K562 (cell line): ENCODE measurements at regions not wholly inside any gene's neighbourhood (a gene's known extent, or its start where the extent isn't known, plus 50 kb on each side); places are given as distances from the start of the nearest gene placed in this dataset.

Experiments used
- TARDBP ChIP-seq: fragments of 450-650 bp; IDR thresholded peaks from 2 replicates; pipeline ENCODE4 v1.6.1; 2016
- ZBTB40 ChIP-seq, 2 experiments: fragments of 450-650 bp in 1 of 2; sonication (generic) in 1 of 2; formaldehyde crosslinking in 1 of 2; IDR thresholded peaks; 2 replicates each; pipeline versions ENCODE4 v1.7.1 to v1.9.0; 2016 to 2022; ENCODE audit warnings: inconsistent platforms in 1 of 2, mild to moderate bottlenecking in 1 of 2, missing genetic modification reagents in 1 of 2
- ZNF785 ChIP-seq: fragments of 250-450 bp; sonication (Bioruptor Pico); IDR thresholded peaks from 2 replicates; pipeline ENCODE4 v1.4.0; 2020; ENCODE audit warnings: mild to moderate bottlenecking
- TF ChIP-seq, protein P1 (sequence below), 3 experiments: fragments of 200-800 bp in 1 of 3; fragments of 250-450 bp in 1 of 3; fragments of 450-650 bp in 1 of 3; sonication (Bioruptor Pico) in 1 of 3; sonication (Bioruptor generic) in 1 of 3; formaldehyde crosslinking in 1 of 3; IDR thresholded peaks; 2 replicates each; pipeline versions ENCODE4 v1.6.1 to v1.8.0; 2016 to 2022; ENCODE audit warnings: mild to moderate bottlenecking in 2 of 3, missing genetic modification characterization in 2 of 3, missing compliant biosample characterization in 1 of 3, moderate library complexity in 1 of 3

DNA sequence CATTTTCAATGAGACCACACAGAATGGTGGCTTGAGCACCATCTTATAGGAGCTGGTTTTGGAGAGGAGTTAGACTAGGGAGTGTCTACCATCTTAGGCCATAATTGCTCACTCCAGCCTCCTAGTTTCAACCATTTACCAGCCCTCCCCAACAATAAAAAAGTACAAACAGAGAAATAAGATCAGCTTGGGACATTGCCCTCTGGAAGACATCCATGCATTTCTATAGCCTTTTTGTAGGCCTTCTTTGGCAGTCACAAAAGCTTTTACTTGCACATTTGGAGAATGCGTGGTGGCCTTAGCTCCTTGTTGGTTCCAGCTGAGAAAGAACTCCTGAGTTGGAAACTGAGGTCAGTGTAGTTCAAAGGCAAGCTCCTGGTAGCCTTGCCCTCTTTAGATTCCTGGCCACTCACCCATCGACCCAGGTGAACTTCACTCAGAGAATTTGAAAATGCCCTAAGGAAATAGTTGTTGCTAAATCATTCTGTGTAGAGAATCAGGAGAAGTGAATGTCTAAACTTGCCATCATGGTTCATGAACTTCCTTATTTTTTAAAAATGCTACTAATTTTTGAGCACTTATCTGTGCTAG, 301.7 kb upstream of the PROX1 start (continued):
- TF ChIP-seq ZBTB40 (IDR thresholded peaks at IDR 0.05) = no peak
- TF ChIP-seq ZBTB40 (CRISPR knock-in tag; IDR thresholded peaks at IDR 0.05) = no peak
- TF ChIP-seq TARDBP = no peak
- TF ChIP-seq, protein P1, sequence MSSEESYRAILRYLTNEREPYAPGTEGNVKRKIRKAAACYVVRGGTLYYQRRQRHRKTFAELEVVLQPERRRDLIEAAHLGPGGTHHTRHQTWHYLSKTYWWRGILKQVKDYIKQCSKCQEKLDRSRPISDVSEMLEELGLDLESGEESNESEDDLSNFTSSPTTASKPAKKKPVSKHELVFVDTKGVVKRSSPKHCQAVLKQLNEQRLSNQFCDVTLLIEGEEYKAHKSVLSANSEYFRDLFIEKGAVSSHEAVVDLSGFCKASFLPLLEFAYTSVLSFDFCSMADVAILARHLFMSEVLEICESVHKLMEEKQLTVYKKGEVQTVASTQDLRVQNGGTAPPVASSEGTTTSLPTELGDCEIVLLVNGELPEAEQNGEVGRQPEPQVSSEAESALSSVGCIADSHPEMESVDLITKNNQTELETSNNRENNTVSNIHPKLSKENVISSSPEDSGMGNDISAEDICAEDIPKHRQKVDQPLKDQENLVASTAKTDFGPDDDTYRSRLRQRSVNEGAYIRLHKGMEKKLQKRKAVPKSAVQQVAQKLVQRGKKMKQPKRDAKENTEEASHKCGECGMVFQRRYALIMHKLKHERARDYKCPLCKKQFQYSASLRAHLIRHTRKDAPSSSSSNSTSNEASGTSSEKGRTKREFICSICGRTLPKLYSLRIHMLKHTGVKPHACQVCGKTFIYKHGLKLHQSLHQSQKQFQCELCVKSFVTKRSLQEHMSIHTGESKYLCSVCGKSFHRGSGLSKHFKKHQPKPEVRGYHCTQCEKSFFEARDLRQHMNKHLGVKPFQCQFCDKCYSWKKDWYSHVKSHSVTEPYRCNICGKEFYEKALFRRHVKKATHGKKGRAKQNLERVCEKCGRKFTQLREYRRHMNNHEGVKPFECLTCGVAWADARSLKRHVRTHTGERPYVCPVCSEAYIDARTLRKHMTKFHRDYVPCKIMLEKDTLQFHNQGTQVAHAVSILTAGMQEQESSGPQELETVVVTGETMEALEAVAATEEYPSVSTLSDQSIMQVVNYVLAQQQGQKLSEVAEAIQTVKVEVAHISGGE (CRISPR knock-in tag; IDR thresholded peaks at IDR 0.05) = no peak
- TF ChIP-seq ZNF785 (CRISPR knock-in tag) = no peak
